Activated CD4-positive, CD25-positive, alpha-beta regulatory T cell treated with anti-CD3 and anti-CD28 coated beads, Interleukin-2, amount 50 U/mL, for 24 hours (primary cell): ENCODE measurements at regions not wholly inside any gene's neighbourhood (a gene's known extent, or its start where the extent isn't known, plus 50 kb on each side); places are given as distances from the start of the nearest gene placed in this dataset.

Source experiments
- ATAC-seq, 2 donors: fragments of 150-1000 bp; cut with Tn5 transposase; one replicate each; pipeline ENCODE4 v1.10.0; 2021; ENCODE audit warnings: mild to moderate bottlenecking in 1 of 2, moderate library complexity in 1 of 2

- ATAC-seq = no peak
Measured at GRCh38 chr5:168006456-168007130, 284.9 kb upstream of the WWC1 start.

GRCh38 chr5:168007286-168007685, 284.2 kb upstream of the WWC1 start:
- no peak for ATAC-seq

- no peak for ATAC-seq
Measured at GRCh38 chr5:168008555-168008954, 282.9 kb upstream of the WWC1 start.

GRCh38 chr5:168011096-168011495, 280.3 kb upstream of the WWC1 start:
- no peak for ATAC-seq

- ATAC-seq = no peak
Measured at GRCh38 chr5:168012006-168012405, 279.4 kb upstream of the WWC1 start.

- no peak for ATAC-seq
Measured at GRCh38 chr5:168013546-168013945, 277.9 kb upstream of the WWC1 start.

- ATAC-seq = no peak
Measured at GRCh38 chr5:168014433-168015123, 276.9 kb upstream of the WWC1 start.

- ATAC-seq = no peak
Measured at GRCh38 chr5:168015506-168015905, 275.9 kb upstream of the WWC1 start.

- ATAC-seq = no peak
Measured at GRCh38 chr5:168017313-168017712, 274.1 kb upstream of the WWC1 start.

GRCh38 chr5:168019143-168019542, 272.3 kb upstream of the WWC1 start:
- ATAC-seq = no peak

- ATAC-seq = no peak
Measured at GRCh38 chr5:168020542-168021294, 270.7 kb upstream of the WWC1 start.

- no peak for ATAC-seq
Measured at GRCh38 chr5:168022446-168023169, 268.8 kb upstream of the WWC1 start.

GRCh38 chr5:168023191-168023590, 268.3 kb upstream of the WWC1 start:
- no peak for ATAC-seq

- ATAC-seq = no peak
Measured at GRCh38 chr5:168024306-168024705, 267.1 kb upstream of the WWC1 start.

GRCh38 chr5:168027007-168027406, 264.4 kb upstream of the WWC1 start:
- no peak for ATAC-seq

GRCh38 chr5:168030912-168031311, 260.5 kb upstream of the WWC1 start:
- ATAC-seq = no peak

GRCh38 chr5:168031614-168032013, 259.8 kb upstream of the WWC1 start:
- no peak for ATAC-seq

- ATAC-seq = no peak
Measured at GRCh38 chr5:168039039-168039438, 252.4 kb upstream of the WWC1 start.

GRCh38 chr5:168039566-168040248, 251.7 kb upstream of the WWC1 start:
- ATAC-seq = no peak

GRCh38 chr5:168041583-168041982, 249.9 kb upstream of the WWC1 start:
- ATAC-seq = no peak

- no peak for ATAC-seq
Measured at GRCh38 chr5:168042284-168043068, 249.0 kb upstream of the WWC1 start.

- ATAC-seq = no peak
Measured at GRCh38 chr5:168046163-168046562, 245.3 kb upstream of the WWC1 start.
